Activated T-cell treated with anti-CD3 and anti-CD28 coated beads, Interleukin-2, amount 50 U/mL, for 4 hours (primary cell): ENCODE measurements at regions not wholly inside any gene's neighbourhood (a gene's known extent, or its start where the extent isn't known, plus 50 kb on each side); places are given as distances from the start of the nearest gene placed in this dataset.

Experiments
- ATAC-seq, 2 donors: fragments of 200-7000 bp; cut with Tn5 transposase; one replicate each; pipeline ENCODE4 v1.10.0; 2021
- DNase-seq: peaks from one replicate; pipeline ENCODE4 v3.0.0-alpha.2; 2020
- H3K27me3 Mint-ChIP-seq: one replicate; pipeline ENCODE4 v1.8.0; 2021; ENCODE audit warnings: low read depth, mixed read lengths
- H3K36me3 Mint-ChIP-seq: one replicate; pipeline ENCODE4 v1.8.0; 2022; ENCODE audit warnings: mixed read lengths; ENCODE audit not compliant: insufficient read depth
- H3K4me1 Mint-ChIP-seq: one replicate; pipeline ENCODE4 v1.8.0; 2021; ENCODE audit warnings: low read depth, mixed read lengths
- H3K4me3 Mint-ChIP-seq: one replicate; pipeline ENCODE4 v1.8.0; 2021; ENCODE audit warnings: mild to moderate bottlenecking, moderate library complexity, mixed read lengths
- H3K9me3 Mint-ChIP-seq: one replicate; pipeline ENCODE4 v1.8.0; 2021; ENCODE audit warnings: mixed read lengths

GRCh38 chr9:126205265-126205664 is 121.4 kb upstream of the MVB12B start:
- Mint-ChIP-seq H3K36me3 (no peaks in the 10 kb centered on the region), H3K27me3 (peaks cover 38% of the 10 kb centered on the region), H3K9me3 (no peaks in the 10 kb centered on the region), H3K4me3 (no peak overlapping the region), H3K4me1 (no peaks in the 10 kb centered on the region)
- no peak for DNase-seq
- ATAC-seq, result no peak

- Mint-ChIP-seq H3K36me3 (no peaks in the 10 kb centered on the region), H3K4me1 (no peaks in the 10 kb centered on the region), H3K27me3 (peaks cover 33% of the 10 kb centered on the region), H3K9me3 (no peaks in the 10 kb centered on the region), H3K4me3 (no peak overlapping the region)
- DNase-seq (no peak), ATAC-seq (no peak)
Observed at GRCh38 chr9:126205845-126206498, 120.7 kb upstream of the MVB12B start.

- H3K4me1 Mint-ChIP-seq, result no peaks in the 10 kb centered on the region
- H3K27me3 Mint-ChIP-seq, result peaks cover 26% of the 10 kb centered on the region
- no peak overlapping the region for H3K4me3 Mint-ChIP-seq
- H3K36me3 Mint-ChIP-seq, result no peaks in the 10 kb centered on the region
- ATAC-seq (no peak), DNase-seq (no peak)
- H3K9me3 Mint-ChIP-seq, result no peaks in the 10 kb centered on the region
Observed at GRCh38 chr9:126207256-126207655, 119.4 kb upstream of the MVB12B start.

GRCh38 chr9:126208216-126208758 is 118.3 kb upstream of the MVB12B start:
- Mint-ChIP-seq H3K27me3 (peaks cover 21% of the 10 kb centered on the region), H3K36me3 (no peaks in the 10 kb centered on the region), H3K9me3 (no peaks in the 10 kb centered on the region), H3K4me3 (no peak overlapping the region), H3K4me1 (no peaks in the 10 kb centered on the region)
- DNase-seq, result no peak
- ATAC-seq, result no peak

GRCh38 chr9:126211441-126212074 is 115.1 kb upstream of the MVB12B start:
- peaks cover 22% of the 10 kb centered on the region for H3K27me3 Mint-ChIP-seq
- DNase-seq (no peak), ATAC-seq (no peak)
- peaks cover 8% of the 10 kb centered on the region for H3K9me3 Mint-ChIP-seq
- no peak overlapping the region for H3K4me3 Mint-ChIP-seq
- H3K36me3 Mint-ChIP-seq, result peaks cover 1% of the 10 kb centered on the region
- no peaks in the 10 kb centered on the region for H3K4me1 Mint-ChIP-seq

- DNase-seq (no peak), ATAC-seq (no peak)
- Mint-ChIP-seq H3K4me3 (no peak overlapping the region), H3K4me1 (no peaks in the 10 kb centered on the region), H3K36me3 (peaks cover 1% of the 10 kb centered on the region), H3K9me3 (peaks cover 8% of the 10 kb centered on the region), H3K27me3 (peaks cover 38% of the 10 kb centered on the region)
Observed at GRCh38 chr9:126215486-126215885, 111.1 kb upstream of the MVB12B start.

- DNase-seq (no peak), ATAC-seq (no peak)
- no peak overlapping the region for H3K4me3 Mint-ChIP-seq
- peaks cover 50% of the 10 kb centered on the region for H3K27me3 Mint-ChIP-seq
- peaks cover 1% of the 10 kb centered on the region for H3K36me3 Mint-ChIP-seq
- H3K4me1 Mint-ChIP-seq, result no peaks in the 10 kb centered on the region
- H3K9me3 Mint-ChIP-seq, result peaks cover 8% of the 10 kb centered on the region
Observed at GRCh38 chr9:126216826-126217225, 109.8 kb upstream of the MVB12B start.

GRCh38 chr9:126217250-126217653 is 109.4 kb upstream of the MVB12B start:
- Mint-ChIP-seq H3K27me3 (peaks cover 54% of the 10 kb centered on the region), H3K4me1 (no peaks in the 10 kb centered on the region), H3K36me3 (peaks cover 1% of the 10 kb centered on the region), H3K4me3 (no peak overlapping the region), H3K9me3 (peaks cover 8% of the 10 kb centered on the region)
- DNase-seq (no peak), ATAC-seq (no peak)

GRCh38 chr9:126217797-126218196 is 108.8 kb upstream of the MVB12B start:
- Mint-ChIP-seq H3K4me3 (no peak overlapping the region), H3K27me3 (peaks cover 57% of the 10 kb centered on the region), H3K4me1 (no peaks in the 10 kb centered on the region), H3K9me3 (peaks cover 8% of the 10 kb centered on the region), H3K36me3 (peaks cover 1% of the 10 kb centered on the region)
- DNase-seq (no peak), ATAC-seq (no peak)

GRCh38 chr9:126218359-126219125 is 108.1 kb upstream of the MVB12B start:
- DNase-seq (no peak), ATAC-seq (no peak)
- Mint-ChIP-seq H3K9me3 (peaks cover 8% of the 10 kb centered on the region), H3K27me3 (peaks cover 61% of the 10 kb centered on the region), H3K4me1 (no peaks in the 10 kb centered on the region), H3K36me3 (peaks cover 1% of the 10 kb centered on the region), H3K4me3 (no peak overlapping the region)

GRCh38 chr9:126219166-126219565 is 107.5 kb upstream of the MVB12B start:
- peaks cover 68% of the 10 kb centered on the region for H3K27me3 Mint-ChIP-seq
- peaks cover 5% of the 10 kb centered on the region for H3K9me3 Mint-ChIP-seq
- no peaks in the 10 kb centered on the region for H3K4me1 Mint-ChIP-seq

GRCh38 chr9:126219648-126220063 is 107.0 kb upstream of the MVB12B start:
- DNase-seq, result no peak

More at GRCh38 chr9:126219166-126219565, 107.5 kb upstream of the MVB12B start:
- H3K4me3 Mint-ChIP-seq, result no peak overlapping the region
- ATAC-seq (no peak), DNase-seq (no peak)
- peaks cover 1% of the 10 kb centered on the region for H3K36me3 Mint-ChIP-seq

GRCh38 chr9:126221480-126221879 is 105.1 kb upstream of the MVB12B start:
- Mint-ChIP-seq H3K4me3 (no peak overlapping the region), H3K9me3 (no peaks in the 10 kb centered on the region), H3K27me3 (peaks cover 72% of the 10 kb centered on the region), H3K4me1 (no peaks in the 10 kb centered on the region), H3K36me3 (no peaks in the 10 kb centered on the region)
- DNase-seq, result no peak
- ATAC-seq, result no peak

More at GRCh38 chr9:126219648-126220063, 107.0 kb upstream of the MVB12B start:
- Mint-ChIP-seq H3K9me3 (peaks cover 2% of the 10 kb centered on the region), H3K4me1 (no peaks in the 10 kb centered on the region), H3K27me3 (peaks cover 73% of the 10 kb centered on the region), H3K4me3 (no peak overlapping the region), H3K36me3 (peaks cover 1% of the 10 kb centered on the region)
- no peak for ATAC-seq

GRCh38 chr9:126222363-126222834 is 104.2 kb upstream of the MVB12B start:
- Mint-ChIP-seq H3K4me3 (no peak overlapping the region), H3K36me3 (no peaks in the 10 kb centered on the region), H3K27me3 (peaks cover 79% of the 10 kb centered on the region), H3K9me3 (no peaks in the 10 kb centered on the region), H3K4me1 (no peaks in the 10 kb centered on the region)
- DNase-seq (no peak), ATAC-seq (no peak)
